ENCODE measurements at regions not wholly inside any gene's neighbourhood (a gene's known extent, or its start where the extent isn't known, plus 50 kb on each side); places are given as distances from the start of the nearest gene placed in this dataset.

GRCh38 chr15:96435841-96436240, 105.3 kb downstream of the NR2F2 start:
- DNase-seq (ENCODE audit: low read depth): no peak
- no peak overlapping the region for H3K4me3 ChIP-seq (replicated peaks; ENCODE audit: low read depth, low read length)
- TF ChIP-seq CTCF (IDR thresholded peaks at IDR 0.05; ENCODE audit: low read length, missing control alignments): no peak

- no peak for DNase-seq (ENCODE audit: low read depth)
- H3K4me3 ChIP-seq (replicated peaks; ENCODE audit: low read depth, low read length): no peak overlapping the region
- no peak for TF ChIP-seq CTCF (IDR thresholded peaks at IDR 0.05; ENCODE audit: low read length, missing control alignments)
Measured at GRCh38 chr15:96440978-96441377, 110.5 kb downstream of the NR2F2 start.

GRCh38 chr15:96442076-96442475, 111.6 kb downstream of the NR2F2 start:
- H3K4me3 ChIP-seq (replicated peaks; ENCODE audit: low read depth, low read length): no peak overlapping the region
- no peak for TF ChIP-seq CTCF (IDR thresholded peaks at IDR 0.05; ENCODE audit: low read length, missing control alignments)
- no peak for DNase-seq (ENCODE audit: low read depth)

GRCh38 chr15:96444865-96445264, 114.4 kb downstream of the NR2F2 start:
- DNase-seq (ENCODE audit: low read depth): no peak
- no peak for TF ChIP-seq CTCF (IDR thresholded peaks at IDR 0.05; ENCODE audit: low read length, missing control alignments)
- H3K4me3 ChIP-seq (replicated peaks; ENCODE audit: low read depth, low read length): no peak overlapping the region

- TF ChIP-seq CTCF (IDR thresholded peaks at IDR 0.05; ENCODE audit: low read length, missing control alignments): no peak
- no peak for DNase-seq (ENCODE audit: low read depth)
- H3K4me3 ChIP-seq (replicated peaks; ENCODE audit: low read depth, low read length): no peak overlapping the region
Measured at GRCh38 chr15:96448923-96449322, 118.4 kb downstream of the NR2F2 start.

GRCh38 chr15:96457841-96458240, 127.3 kb downstream of the NR2F2 start:
- no peak for TF ChIP-seq CTCF (IDR thresholded peaks at IDR 0.05; ENCODE audit: low read length, missing control alignments)
- no peak overlapping the region for H3K4me3 ChIP-seq (replicated peaks; ENCODE audit: low read depth, low read length)
- DNase-seq (ENCODE audit: low read depth): no peak

GRCh38 chr15:96460106-96460505, 129.6 kb downstream of the NR2F2 start:
- no peak for TF ChIP-seq CTCF (IDR thresholded peaks at IDR 0.05; ENCODE audit: low read length, missing control alignments)
- no peak for DNase-seq (ENCODE audit: low read depth)
- no peak overlapping the region for H3K4me3 ChIP-seq (replicated peaks; ENCODE audit: low read depth, low read length)

Data from fibroblast of pulmonary artery (primary cell).